GM12891 (cell line): ENCODE measurements at regions not wholly inside any gene's neighbourhood (a gene's known extent, or its start where the extent isn't known, plus 50 kb on each side); places are given as distances from the start of the nearest gene placed in this dataset.

ENCODE experiments used
- DNase-seq: peaks from one replicate; pipeline ENCODE4 v3.0.0; 2011; ENCODE audit warnings: low spot score; ENCODE audit not compliant: insufficient read length
- FAIRE-seq: peaks from 2 replicates; lab custom pipeline; 2011; peaks lifted over from hg19 to GRCh38; lab: Jason Lieb, UNC
- PAX5 ChIP-seq: IDR thresholded peaks from 2 replicates; pipeline ENCODE4 v1.6.1; 2011; ENCODE audit warnings: low read length, moderate library complexity, mild to moderate bottlenecking; ENCODE audit not compliant: insufficient read depth, severe bottlenecking
- POLR2A ChIP-seq: IDR thresholded peaks from 2 replicates; pipeline ENCODE4 v1.6.1; 2011; ENCODE audit warnings: low read depth, low read length, control low read depth
- POLR2AphosphoS5 ChIP-seq: IDR thresholded peaks from 2 replicates; pipeline ENCODE4 v1.6.1; 2011; ENCODE audit warnings: low read depth, low read length, control low read depth
- POU2F2 ChIP-seq: IDR thresholded peaks from 2 replicates; pipeline ENCODE4 v1.6.1; 2011; ENCODE audit warnings: low read depth, mild to moderate bottlenecking, control low read depth, low read length, moderate library complexity
- SPI1 ChIP-seq: IDR thresholded peaks from 2 replicates; pipeline ENCODE4 v1.6.1; 2011; ENCODE audit warnings: low read depth, low read length, control low read depth
- TAF1 ChIP-seq: IDR thresholded peaks from 2 replicates; pipeline ENCODE4 v1.6.1; 2011; ENCODE audit warnings: low read depth, low read length, control low read depth

DNA sequence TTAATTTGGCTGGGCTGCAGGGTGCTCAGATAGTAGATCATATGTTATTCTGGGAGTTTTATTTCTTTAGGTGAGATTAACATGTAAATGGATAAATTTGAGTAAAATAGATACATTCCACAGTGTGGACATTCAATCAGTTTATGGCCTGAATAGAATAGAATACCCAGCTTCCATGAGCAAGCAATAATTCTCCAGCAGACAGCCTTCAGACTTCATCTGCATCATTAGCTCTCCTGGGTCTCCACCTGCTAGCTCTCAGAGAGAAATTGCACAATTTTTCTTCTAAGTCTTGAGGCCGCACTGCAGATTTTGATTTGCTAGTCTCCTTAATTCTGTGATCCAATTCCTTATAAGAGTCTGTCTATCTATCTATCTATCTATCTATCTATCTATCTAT lies 420.3 kb upstream of the BOD1L1 start:
- no peak for TF ChIP-seq TAF1
- no peak for TF ChIP-seq PAX5
- TF ChIP-seq SPI1: no peak
- no peak for DNase-seq
- no peak for FAIRE-seq

- no peak for DNase-seq
- no peak for FAIRE-seq
- no peak for TF ChIP-seq SPI1
- TF ChIP-seq POU2F2: no peak
- TF ChIP-seq PAX5: no peak
- no peak for TF ChIP-seq POLR2A
- TF ChIP-seq TAF1: no peak
- TF ChIP-seq POLR2AphosphoS5: no peak
Observed at GRCh38 chr4:14049946-14050345, 422.4 kb upstream of the BOD1L1 start.

DNA sequence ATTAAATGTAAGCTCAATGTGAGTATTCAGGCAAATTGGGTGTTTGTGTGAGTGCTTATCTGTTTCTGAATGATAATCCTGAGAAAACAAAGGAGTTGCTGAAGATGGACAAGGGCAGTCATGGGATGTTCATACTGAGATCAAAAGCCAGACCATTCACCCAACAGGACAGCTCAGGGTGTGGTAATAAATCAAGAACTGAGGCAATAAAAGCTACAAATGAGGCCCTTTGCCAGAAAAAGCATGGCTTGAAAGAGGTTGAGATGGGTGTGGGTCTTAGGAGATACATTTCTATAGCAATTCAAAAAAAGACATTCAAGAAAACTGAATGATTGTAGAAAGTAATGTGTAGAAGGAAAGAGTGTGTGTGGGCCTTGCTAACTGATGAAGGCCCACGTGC lies 425.8 kb upstream of the BOD1L1 start:
- FAIRE-seq (no peak), DNase-seq (no peak)
- TF ChIP-seq POU2F2 (no peak), POLR2AphosphoS5 (no peak), TAF1 (no peak), PAX5 (no peak), SPI1 (no peak), POLR2A (no peak)

DNA sequence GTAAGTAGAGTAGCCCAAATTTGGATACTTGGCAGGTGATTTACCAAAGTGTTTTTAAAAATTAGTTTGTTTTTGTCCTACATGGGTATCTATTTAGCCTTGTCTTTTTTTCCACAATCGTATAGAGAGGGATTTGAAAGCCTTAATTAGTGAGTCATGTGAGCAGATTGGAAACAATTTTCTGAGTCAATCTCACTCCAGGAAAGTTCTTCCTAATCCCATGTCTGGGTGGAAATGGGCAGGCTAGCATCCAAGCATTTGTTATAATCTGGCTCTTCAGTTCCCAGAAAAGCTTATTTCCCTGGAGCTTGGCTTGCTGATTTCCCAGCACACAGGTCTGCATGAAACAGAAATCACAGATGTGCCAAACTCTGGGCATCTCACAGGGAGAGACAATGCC lies 426.9 kb upstream of the BOD1L1 start:
- DNase-seq (no peak), FAIRE-seq (no peak)
- TF ChIP-seq PAX5: no peak
- TF ChIP-seq TAF1: no peak
- no peak for TF ChIP-seq POLR2A
- no peak for TF ChIP-seq POU2F2

DNA sequence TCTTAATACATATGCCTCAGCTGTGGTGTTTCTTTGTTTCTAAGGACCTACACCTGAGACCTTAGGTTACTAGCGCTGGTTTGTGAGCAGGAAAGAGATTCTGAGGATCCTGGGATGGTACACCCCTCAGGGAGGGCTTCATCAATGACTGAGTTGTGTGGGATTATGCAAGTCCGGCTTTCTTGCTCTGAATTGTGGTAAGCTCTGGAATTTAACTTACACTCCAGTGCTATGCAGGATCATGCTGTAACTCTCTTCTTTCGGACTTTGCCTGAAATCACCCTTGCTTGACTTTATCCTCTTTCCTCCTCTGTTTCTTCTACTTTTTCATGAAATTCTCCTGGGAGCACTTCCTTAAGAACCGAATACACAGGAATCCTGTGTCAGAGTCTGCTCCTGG lies 431.5 kb upstream of the BOD1L1 start:
- DNase-seq: no peak
- TF ChIP-seq POLR2A: no peak
- no peak for TF ChIP-seq PAX5
- TF ChIP-seq POLR2AphosphoS5: no peak
- TF ChIP-seq POU2F2: no peak
- TF ChIP-seq TAF1: no peak
- TF ChIP-seq SPI1: no peak
- no peak for FAIRE-seq

- DNase-seq: no peak
- TF ChIP-seq TAF1: no peak
- TF ChIP-seq POLR2AphosphoS5: no peak
- TF ChIP-seq POU2F2: no peak
- no peak for TF ChIP-seq PAX5
- no peak for TF ChIP-seq SPI1
- TF ChIP-seq POLR2A: no peak
- no peak for FAIRE-seq
Observed at GRCh38 chr4:14064984-14065383, 437.5 kb upstream of the BOD1L1 start.

DNA sequence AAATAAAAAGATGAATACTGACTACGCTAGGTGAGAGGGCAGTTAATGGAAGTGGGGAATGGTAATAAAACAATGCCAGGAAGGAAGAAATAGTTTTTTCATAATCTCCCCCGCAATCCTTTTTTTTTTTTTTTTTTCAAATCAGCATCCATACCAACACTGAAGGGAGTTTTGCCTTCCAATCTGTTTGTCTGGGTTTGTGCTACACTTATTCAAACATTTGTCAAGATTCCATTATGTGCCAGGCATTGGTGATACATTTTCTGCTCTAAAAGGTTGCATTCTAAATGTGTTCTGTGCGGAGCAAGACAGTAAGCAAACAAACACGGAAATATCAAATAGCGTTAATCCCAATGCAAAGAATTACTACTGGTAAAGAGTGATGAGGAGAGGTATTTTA lies 437.9 kb upstream of the BOD1L1 start:
- DNase-seq (no peak), FAIRE-seq (no peak)
- TF ChIP-seq PAX5 (no peak), POLR2AphosphoS5 (no peak), POU2F2 (no peak), TAF1 (no peak), POLR2A (no peak), SPI1 (no peak)

GRCh38 chr4:14066979-14067378 lies 439.5 kb upstream of the BOD1L1 start:
- FAIRE-seq: no peak
- no peak for TF ChIP-seq PAX5
- TF ChIP-seq POU2F2: no peak
- TF ChIP-seq POLR2AphosphoS5: no peak
- TF ChIP-seq SPI1: no peak
- no peak for TF ChIP-seq TAF1
- TF ChIP-seq POLR2A: no peak
- no peak for DNase-seq

DNA sequence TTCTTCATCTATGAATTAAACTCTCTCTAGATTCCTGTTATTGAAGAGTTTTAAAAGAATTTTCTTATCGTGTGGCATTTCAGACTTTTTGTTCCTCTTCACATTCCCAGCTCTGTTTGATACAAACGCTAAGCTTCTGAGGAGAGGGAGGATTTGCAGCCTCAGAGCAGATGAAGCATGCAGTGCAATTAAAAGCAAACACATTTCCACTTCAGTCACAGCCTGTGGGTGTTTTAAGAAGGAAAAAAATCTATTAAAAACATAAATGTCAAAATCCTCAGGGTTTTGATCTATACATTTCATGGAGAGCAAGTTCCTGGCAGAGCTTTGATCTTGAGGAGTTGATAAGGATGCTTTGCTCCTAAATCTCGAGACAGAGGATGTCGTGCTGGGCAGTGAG lies 442.4 kb upstream of the BOD1L1 start:
- FAIRE-seq (no peak), DNase-seq (no peak)
- TF ChIP-seq POU2F2 (no peak), TAF1 (no peak), SPI1 (no peak), POLR2AphosphoS5 (no peak), PAX5 (no peak), POLR2A (no peak)

- TF ChIP-seq PAX5: no peak
- no peak for TF ChIP-seq POLR2A
- TF ChIP-seq POLR2AphosphoS5: no peak
- no peak for TF ChIP-seq SPI1
- TF ChIP-seq TAF1: no peak
- no peak for TF ChIP-seq POU2F2
- no peak for DNase-seq
- no peak for FAIRE-seq
Observed at GRCh38 chr4:14070289-14070880, 442.9 kb upstream of the BOD1L1 start.

DNA sequence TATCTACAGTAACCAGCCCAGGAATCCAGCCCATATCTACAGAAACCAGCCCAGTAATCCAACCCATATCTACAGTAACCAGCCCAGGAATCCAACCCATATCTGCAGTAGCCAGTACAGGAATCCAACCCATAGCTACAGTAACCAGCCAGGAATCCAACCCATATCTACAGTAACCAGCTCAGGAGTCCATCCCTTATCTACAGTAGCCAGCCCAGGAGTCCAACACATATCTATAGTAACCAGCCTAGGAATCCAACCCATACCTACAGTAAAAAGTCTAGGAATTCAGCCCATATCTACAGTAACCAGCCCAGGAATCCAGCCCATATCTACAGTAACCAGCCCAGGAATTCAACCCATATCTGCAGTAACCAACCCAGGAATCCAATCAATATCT lies 445.0 kb upstream of the BOD1L1 start:
- no peak for TF ChIP-seq POLR2A
- no peak for TF ChIP-seq POLR2AphosphoS5
- TF ChIP-seq POU2F2: no peak
- TF ChIP-seq SPI1: no peak
- no peak for TF ChIP-seq PAX5
- TF ChIP-seq TAF1: no peak
- DNase-seq (no peak), FAIRE-seq (no peak)
